GM18508 (cell line): ENCODE measurements at regions not wholly inside any gene's neighbourhood (a gene's known extent, or its start where the extent isn't known, plus 50 kb on each side); places are given as distances from the start of the nearest gene placed in this dataset.

Experiments used
- ATAC-seq: cut with Tn5 transposase; IDR thresholded peaks from one replicate; pipeline ENCODE4 v1.9.1; 2021; ENCODE audit warnings: moderate number of reproducible peaks; ENCODE audit not compliant: insufficient read depth, unreplicated experiment

DNA sequence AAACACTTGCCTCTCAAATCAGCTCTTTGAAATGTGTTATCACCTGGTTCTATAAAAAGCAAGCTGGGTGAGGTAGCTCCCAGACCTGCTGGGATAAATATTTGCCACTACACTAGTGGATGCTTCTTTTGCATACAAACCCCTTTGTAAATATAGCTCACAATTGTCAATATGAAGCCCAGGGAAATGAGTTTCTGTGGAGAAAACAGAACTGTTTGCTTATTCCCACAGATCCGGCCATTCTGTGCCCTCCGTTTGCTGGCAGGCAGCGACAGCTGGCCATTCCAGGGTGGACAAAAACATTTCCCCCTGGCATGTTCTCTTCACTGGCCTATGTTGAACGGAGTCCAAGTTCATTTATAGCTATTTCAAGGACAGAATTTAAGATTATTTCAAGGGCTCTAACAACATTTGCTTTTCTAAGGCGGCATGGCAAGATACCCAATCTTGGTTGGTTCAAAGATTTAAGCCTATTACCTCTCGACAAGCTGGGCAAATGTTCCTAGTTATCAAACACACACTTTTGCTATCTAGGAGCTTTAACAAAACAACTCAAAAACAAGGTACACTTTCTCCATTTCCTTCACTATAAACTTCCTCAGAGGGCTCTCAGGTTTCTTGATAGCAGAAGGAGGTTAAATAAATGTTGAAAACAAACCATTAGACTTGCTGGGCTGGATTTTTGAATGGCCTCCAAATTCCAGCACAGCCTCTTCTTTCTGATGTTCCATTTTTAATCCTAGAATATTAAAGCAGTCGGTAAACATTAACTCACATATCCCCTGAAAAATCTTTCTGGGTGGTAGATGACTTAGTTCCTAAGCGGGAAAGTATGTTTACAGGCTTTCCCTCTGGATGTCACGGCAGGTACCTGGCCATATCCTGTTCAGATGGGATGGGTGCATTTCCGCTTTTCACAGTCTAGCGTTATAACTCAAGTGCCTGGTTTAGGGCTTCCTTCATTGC is 332.3 kb downstream of the PLK2 start:
- ATAC-seq = no peak

DNA sequence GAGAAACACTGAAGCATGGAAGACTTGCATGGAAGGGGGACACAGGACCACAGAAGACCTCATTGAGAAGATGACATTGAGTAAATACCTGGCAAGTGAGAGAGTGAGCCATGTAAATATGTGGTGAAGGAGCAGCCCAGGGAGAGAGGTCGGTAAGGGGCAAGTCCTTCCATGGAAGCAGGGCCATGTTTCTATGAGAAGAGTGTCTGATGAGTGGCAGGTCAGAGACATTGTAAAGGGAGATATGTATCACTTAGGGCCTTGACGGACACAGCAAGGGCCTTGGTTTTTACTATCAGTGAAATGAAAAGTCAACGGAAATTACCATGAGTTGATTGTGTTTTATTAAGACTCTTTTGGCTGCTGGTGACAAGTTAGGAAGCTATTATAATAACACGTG is 336.4 kb downstream of the PLK2 start:
- no peak for ATAC-seq

DNA sequence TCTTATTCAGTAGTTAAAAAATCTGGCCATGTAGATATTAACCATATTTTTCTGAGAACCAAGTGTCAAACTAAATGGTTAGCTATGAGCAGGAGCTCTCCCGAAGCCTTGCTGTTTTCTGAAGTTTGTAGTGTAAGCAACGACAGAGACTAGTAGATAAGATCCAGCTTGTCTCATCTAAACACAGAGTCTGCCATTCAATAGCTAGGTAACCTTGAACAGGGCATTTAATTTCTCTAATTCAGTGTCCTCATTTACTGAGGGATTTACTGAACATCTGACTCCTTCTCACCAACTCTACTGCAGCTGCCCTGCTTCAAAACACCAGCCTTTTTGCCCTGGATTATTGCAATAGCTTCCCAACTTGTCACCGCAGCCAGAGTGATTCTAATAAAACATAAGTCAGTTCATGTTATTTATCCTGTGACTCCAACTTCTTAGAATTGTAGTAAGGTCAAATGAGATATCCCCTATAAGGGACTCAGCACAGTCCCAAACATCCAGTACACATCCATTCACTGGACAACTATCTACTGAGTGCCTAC is 337.0 kb downstream of the PLK2 start:
- ATAC-seq = no peak

DNA sequence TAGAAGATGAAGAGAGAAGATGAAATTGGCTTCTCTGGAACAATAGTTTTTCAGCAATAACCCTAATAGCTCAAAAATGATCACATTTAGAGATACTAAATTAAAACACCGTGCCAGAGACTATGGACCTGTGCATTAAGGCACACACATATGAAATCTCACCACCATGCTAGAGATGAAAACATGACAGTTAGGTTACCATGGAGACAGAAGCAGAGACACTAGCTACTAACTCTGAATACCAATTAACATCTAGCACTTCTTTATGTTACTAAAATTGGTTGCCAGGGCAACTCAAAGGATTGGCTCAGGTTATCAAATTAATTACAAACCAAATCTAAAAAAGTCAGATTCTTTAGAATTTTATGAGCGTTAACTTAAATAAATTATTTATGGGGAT is 337.7 kb downstream of the PLK2 start:
- no peak for ATAC-seq

DNA sequence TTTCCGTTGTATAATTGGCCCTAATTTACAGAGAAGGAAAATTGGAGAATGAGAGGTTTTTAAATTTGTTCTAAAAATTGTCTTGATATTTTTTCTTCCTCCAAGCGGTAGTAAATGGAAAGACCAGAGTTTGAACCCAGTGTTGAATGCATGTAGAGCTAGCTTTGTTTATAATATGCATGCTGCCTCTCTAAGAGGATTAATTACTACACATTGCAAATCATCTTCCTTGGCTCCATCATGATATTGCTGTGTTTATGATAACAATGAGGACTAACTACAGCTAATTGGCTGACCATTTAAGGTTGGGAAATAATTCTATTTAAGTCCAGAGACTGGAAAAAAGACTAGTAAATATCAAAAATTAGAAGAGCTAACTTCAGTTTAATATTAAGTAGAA is 338.5 kb downstream of the PLK2 start:
- no peak for ATAC-seq

DNA sequence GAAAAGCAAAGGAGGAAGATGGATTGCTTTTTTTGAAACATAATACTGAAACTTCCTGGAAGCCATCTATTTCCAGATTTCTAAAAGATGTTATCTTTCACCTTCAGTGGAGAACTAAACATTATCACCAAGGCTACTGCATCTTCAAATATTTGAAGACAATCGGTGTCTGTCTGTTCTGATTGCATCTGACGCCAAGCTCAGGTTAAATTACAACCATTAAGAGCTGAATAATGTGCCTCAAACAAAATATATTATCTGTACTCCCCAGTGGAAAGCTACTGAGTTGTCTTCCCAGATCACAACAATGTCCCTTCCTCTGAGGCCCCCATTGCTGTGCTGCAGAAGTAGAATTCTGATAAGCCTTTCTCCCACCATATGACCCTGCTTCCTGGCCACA is 342.3 kb downstream of the PLK2 start:
- ATAC-seq = no peak

DNA sequence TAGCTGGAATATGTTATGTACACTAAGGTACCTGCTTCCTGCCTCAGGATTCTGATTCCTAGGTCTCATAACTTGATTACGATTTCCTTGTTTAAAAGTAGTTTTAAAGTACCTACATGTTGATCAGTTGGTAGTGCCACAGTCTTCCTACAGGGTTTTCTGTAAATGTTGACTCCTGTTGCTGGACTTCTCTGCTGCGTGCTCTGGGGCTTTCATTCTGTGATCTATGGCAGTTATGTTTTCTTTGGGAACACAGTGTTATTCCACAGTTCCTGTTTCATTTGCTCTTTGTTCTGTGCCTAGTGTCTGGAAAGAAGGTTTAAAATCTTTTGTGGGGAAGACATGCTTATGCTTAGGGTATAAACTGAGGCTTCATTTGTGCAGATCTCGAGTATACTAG is 343.5 kb downstream of the PLK2 start:
- ATAC-seq = no peak

DNA sequence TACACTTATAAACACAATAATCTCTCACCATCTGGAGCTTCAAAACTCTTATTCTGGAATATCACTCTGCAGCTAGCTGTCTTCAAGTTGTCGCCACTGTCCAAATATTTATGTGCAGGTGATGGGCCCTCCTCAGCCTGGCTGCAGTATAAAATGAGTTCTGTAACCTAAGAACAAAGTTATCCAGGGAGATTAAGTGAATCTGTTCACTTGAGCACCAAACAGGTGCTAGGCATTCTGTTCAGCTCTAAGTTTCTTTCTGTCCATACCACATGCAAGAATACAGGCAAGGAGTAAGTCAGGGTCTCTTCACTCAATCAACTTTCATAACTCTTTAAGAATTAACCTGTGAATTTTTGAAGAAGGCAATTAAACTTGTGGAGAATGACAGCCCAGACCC is 344.1 kb downstream of the PLK2 start:
- no peak for ATAC-seq

DNA sequence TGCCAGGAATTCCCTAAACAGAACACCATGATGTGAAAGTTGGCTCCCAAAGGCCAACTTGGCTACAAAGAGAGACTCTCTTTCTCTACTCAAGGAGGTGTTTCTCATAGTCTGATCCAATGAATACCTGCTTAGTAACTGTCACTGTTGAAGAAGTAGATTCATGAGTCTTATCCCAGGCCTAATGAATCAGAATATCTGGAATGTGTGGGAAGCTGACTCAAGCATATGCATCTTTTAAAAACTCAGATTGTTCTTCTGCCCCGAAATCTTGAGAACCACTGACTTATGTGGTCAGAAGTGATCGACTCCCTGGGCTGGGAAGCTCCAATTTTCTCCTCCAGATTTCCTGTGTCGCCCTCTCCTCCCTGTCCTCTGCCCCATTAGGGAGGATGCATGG is 345.6 kb downstream of the PLK2 start:
- no peak for ATAC-seq

DNA sequence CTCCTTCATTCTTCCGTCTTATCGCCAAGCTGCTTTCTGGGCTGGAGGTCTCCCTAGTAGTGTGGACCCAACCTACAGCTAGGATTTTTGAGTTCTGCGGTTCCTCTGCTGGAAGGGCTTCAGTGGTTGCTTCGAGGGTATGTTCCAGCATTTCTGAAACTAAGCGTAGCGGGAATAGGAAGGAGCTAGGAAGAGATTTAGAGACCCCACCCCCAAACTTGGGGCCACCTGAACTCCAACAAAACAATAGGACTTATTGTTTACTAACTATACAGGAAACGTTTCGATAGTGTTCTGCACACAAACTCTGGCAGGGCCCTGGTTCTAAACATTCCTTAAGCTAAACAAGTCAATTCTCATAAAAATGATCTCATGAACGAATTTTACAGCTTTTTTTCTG is 346.7 kb downstream of the PLK2 start:
- no peak for ATAC-seq

DNA sequence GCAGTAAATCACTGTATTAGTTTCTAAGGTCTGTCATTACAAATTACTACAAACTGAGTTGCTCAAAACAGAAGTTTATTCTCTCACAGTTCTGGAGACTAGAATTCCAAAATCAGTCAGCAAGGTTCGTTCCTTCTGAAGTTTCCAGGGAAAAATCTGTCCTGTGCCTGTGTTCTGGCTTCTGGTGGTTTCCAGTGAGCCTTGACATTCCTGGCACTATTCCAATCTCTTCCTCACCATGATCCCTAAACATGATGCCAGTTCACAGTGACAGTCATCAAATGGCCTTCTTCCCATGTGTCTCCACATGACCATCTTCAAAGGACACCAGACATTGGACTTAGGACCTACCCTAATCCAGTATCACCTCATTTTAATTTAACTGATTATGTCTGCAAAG is 351.4 kb downstream of the PLK2 start:
- ATAC-seq = no peak

DNA sequence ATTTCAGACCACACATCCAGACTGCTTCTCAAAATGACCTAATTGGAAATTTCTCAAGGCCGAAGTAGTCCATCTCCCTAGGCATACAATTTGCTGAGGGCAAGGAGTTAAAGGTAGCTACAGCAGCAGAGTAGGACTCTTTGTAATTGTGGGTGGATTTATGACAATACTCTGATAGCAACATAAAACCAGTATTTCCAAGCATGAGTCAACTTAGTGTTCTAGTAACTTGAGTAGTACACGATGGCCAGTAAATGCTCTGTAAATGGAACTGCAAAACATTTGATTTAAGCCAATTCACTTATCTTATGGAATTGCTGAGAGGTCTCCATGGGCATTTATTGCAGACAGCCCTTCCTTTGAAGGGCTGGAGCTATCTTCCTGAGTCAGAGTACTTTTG is 352.2 kb downstream of the PLK2 start:
- ATAC-seq = no peak

DNA sequence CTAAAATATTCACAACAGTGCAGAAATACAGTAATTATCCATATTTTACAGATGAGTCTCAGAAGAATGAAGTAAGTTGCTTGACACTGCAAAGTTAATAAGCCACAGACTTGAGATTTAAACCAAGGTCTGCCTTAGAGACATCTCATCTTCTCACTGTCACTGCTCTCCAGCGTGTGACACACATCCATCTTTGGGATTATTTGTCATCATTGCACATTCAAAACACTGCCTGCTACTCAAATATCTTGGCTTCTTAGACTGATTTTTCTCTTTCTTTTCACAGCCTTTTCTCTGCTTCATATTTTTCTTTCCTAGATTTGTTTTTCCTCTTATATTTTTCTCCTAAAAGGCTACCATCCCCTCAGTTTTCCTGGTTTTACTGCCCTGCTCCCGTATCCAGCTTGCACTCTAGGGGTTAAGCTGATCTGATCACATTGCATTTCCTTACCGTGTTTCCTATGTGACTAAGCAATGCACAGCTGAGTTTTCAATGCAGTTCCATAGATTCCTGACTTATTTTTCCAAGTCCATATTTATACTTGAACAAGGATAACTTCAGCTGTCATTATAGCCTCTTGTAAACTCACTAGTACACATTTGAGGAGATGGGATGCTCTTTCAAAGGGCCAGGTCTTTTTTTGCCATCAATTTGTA is 353.0 kb downstream of the PLK2 start:
- ATAC-seq = no peak

DNA sequence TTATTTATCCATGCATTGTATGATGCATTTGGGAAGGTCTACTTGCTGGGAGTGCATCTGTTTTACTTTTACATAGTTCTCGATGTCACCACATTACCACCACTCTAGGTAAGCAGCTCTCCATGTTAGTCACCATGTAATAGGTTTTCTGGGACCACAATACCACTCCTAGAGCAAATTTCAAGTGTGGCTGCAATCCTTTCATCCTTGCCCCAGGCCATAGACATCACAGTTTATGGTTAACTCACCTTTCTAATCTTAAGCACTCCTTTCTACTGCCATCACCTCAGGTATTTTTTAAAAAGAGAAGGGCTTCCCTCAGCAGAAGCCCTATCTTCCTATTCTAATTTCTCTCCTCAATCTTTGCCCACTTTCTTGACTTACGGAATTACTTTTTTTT is 354.1 kb downstream of the PLK2 start:
- no peak for ATAC-seq

DNA sequence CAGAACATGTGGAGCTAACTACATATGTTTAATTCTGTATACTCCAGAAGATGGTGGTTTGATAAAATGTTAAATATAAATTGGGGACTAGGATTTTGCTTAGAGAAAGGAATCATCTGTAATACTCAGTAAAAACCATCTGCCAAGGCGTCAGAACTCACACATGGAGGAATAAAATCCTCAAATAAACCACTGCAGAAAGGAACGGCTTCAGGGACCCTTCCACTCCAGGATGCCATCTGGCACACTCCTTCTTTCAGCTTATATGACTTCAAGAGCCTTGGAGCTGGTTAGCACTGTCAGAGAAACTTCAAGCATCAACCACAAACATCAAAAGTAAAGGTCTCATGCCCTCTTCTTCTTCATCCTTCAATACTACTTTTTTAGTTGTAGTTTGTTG is 360.6 kb downstream of the PLK2 start:
- no peak for ATAC-seq

DNA sequence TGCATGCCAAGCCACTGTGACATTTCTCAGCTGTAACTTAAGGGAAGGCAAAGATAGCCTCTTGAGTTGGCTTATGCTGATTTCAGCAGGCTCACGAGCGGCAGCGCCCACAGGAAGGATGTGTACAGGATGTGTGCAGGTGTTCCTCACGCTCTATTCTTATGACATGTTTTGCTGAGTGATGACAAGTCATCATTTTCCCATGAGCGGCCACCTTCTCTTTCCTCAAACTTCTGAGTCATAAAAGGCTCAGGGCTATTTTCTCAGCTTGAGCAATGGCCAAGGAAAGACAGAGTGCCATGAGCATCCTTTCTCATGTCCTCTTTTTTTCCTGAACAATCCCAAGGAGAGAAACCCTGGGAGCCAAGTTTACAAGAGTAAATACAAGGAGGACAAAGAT is 365.9 kb downstream of the PLK2 start:
- no peak for ATAC-seq

DNA sequence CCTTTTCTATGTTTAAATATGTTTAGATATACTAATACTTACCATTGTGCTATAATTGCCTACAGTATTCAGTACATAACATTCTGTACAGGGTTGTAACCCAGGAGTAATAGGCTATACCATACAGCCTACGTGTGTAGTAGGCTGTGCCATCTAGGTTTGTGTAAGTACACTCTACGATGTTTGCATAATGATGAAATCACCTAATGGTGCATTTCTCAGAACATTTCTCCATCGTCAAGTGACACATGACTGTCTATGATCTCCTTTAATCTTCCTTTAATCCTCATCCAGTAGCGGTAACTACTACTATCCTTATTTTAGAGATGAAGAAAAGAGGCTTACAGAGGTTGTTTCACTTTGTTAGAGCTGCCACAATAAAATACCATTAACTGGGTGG is 369.2 kb downstream of the PLK2 start:
- ATAC-seq = no peak

DNA sequence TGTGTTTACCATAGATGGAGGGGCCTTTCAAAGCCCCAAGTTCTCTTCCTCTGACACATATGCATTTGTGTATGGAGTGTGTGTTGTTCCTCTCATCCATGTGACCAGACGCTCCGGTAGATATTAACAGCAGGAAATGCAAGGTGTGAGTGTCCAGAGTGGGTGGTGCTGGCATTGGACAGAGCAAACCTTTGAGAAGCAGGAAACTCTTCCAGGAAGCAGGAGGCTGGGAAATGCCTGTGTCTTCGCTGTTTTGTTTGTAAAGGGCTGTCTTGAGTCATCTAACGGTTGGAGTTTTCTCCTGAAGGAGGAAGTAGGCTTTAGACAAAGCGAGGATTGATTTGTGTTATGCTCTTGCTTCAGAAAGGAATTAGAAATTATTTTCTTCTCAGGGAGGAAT is 370.9 kb downstream of the PLK2 start:
- ATAC-seq = no peak

DNA sequence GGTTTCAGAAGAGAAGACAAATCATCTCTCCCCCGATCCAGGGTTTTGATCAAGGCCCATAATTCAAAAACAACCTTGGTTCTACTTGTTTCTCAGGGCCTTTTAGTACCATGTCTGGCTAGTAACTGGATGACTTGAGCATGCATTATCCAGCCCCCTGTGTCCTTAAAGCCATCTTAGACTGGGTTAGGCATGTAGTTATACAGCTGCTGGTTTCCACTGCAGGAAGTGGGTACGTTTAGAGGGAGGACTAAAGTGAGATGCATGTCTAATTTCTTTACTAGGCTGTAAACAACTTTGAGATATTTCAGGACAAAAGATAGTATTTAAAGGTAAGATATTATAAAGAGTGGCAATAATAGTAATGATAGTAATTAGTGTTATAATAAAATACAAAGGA is 372.0 kb downstream of the PLK2 start:
- ATAC-seq = no peak

DNA sequence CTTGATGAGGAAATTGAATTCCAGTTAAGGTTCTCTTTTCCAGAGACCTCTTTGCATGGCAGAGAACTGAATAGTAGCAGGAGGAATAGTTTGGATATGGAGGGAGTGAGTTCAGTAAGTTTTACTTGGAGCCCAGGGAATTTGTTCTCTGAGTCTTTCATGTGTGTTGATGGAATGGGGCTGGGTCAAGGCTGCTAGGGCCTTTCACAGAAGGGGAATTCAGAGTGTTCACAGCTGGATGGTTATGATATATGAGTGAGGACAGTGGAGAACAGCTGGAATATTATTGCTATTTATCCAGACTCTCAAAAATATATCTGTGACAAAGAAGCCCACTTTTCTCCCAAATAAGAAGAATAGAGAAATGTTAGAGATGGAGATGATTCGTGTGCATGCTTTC is 372.8 kb downstream of the PLK2 start:
- ATAC-seq = no peak

DNA sequence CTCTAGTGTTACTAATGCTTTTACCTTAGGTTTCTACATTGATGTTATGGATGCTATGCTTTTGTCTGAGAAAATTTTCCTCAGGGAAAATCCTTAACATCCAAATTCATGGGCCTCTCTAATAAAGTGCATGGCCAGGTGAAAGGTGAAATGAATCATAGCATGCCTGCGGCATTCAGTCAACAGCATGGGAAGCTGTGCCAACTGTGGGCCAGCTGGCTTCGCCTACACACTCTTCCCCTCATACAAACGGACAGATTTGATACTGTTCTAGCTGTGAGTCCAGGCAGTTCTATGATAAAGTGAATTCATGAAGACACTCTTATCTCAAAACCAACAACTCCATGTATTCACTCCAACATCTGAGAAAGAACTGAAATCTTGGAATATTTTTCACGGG is 374.1 kb downstream of the PLK2 start:
- no peak for ATAC-seq

DNA sequence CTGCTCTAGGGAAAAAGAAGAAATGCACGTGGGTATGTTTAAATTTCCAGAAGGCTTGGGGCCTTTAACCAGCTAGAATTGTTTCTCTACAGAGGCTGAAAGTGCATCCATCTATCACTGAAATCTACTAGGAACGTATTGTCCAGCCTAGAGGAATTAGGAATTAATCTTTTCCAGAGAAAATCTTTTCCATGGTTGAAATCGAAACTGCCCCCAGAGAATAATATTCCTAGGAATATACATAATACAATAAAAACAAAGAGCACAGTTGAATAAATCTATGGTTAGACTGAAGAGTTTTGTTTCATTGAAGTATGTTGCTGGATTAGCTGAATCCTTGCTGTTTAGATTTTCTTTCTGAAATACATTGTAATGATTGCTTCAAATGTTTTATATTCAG is 378.5 kb downstream of the PLK2 start:
- no peak for ATAC-seq
